ENCODE measurements at regions not wholly inside any gene's neighbourhood (a gene's known extent, or its start where the extent isn't known, plus 50 kb on each side); places are given as distances from the start of the nearest gene placed in this dataset.
A peak's percentile ranks its signal among the peaks of the same experiment; 100 is the strongest.

GRCh38 chr3:30123755-30124154, 482.6 kb upstream of the TGFBR2 start (continued):
- no peak for TF ChIP-seq ZNF462 (CRISPR knock-in tag; IDR thresholded peaks at IDR 0.05)
- no peak for TF ChIP-seq ETS1 (IDR thresholded peaks at IDR 0.05)
- no peak for TF ChIP-seq POLR2AphosphoS5 (IDR thresholded peaks at IDR 0.05; ENCODE audit: low read depth)
- TF ChIP-seq EZH2 (IDR thresholded peaks at IDR 0.05; ENCODE audit: low read depth, unreplicated experiment), result no peak

GRCh38 chr3:30124435-30125370, 481.7 kb upstream of the TGFBR2 start:
- no peaks in the 10 kb centered on the region for H3K27me3 ChIP-seq (ENCODE audit: insufficient read depth)
- peaks cover 3% of the 10 kb centered on the region; the same call in 1 of the 2 replicates for H3K4me1 ChIP-seq (ENCODE audit: insufficient read depth)
- H3K4me2 ChIP-seq, result 0 out of 2 replicates have a peak overlapping the region, but pooled peaks have one; percentile 26
- no peak overlapping the region for H3K4me3 ChIP-seq
- no peak overlapping the region for H3K27ac Mint-ChIP-seq
- no peaks in the 10 kb centered on the region for H3K9me2 ChIP-seq (ENCODE audit: insufficient read depth)
- H3K27me3 Mint-ChIP-seq (ENCODE audit: insufficient read depth, low read depth, poor library complexity), result peaks cover 2% of the 10 kb centered on the region
- no peaks in the 10 kb centered on the region for H3F3A ChIP-seq (replicated peaks; ENCODE audit: low read depth)
- no peak overlapping the region for H3K27ac ChIP-seq (ENCODE audit: low read depth)
- H3K36me3 Mint-ChIP-seq (ENCODE audit: low read depth), result no peaks in the 10 kb centered on the region
- H3K4me3 Mint-ChIP-seq, result no peak overlapping the region
- ATAC-seq, result peak; percentile 52
- DNase-seq (ENCODE audit: low spot score), result peak; percentile 17
- H3K4me1 Mint-ChIP-seq, result peaks cover 8% of the 10 kb centered on the region
- no peaks in the 10 kb centered on the region for H3K79me2 ChIP-seq (replicated peaks; ENCODE audit: insufficient read depth)
- H3K36me3 ChIP-seq (ENCODE audit: insufficient read depth), result no peaks in the 10 kb centered on the region
- H2AFZ ChIP-seq, result no peak overlapping the region
- no peaks in the 10 kb centered on the region for H4K20me1 ChIP-seq (replicated peaks; ENCODE audit: insufficient read depth)
- peaks cover 12% of the 10 kb centered on the region; the same call in 2 of the 3 replicates for H3K9me3 Mint-ChIP-seq
- no peak for TF ChIP-seq CTCF (conservative IDR thresholded peaks at IDR 0.05; ENCODE audit: low read depth in 2 of 2)

Measured in GM23338 (cell line).